NB4 (cell line): ENCODE measurements at regions not wholly inside any gene's neighbourhood (a gene's known extent, or its start where the extent isn't known, plus 50 kb on each side); places are given as distances from the start of the nearest gene placed in this dataset.

Experiments used
- POLR2A ChIP-seq: IDR thresholded peaks from 2 replicates; pipeline ENCODE4 v1.6.1; 2011; ENCODE audit warnings: mild to moderate bottlenecking; ENCODE audit not compliant: insufficient read length; ENCODE audit errors: extremely low read depth
- TF ChIP-seq, protein P1 (sequence below): IDR thresholded peaks from one replicate; pipeline ENCODE4 v1.5.1; 2012; ENCODE audit warnings: low read depth, low read length
- TF ChIP-seq, protein P2 (sequence below): IDR thresholded peaks from 2 replicates; pipeline ENCODE4 v1.6.1; 2011; ENCODE audit warnings: low read depth, low read length

DNA sequence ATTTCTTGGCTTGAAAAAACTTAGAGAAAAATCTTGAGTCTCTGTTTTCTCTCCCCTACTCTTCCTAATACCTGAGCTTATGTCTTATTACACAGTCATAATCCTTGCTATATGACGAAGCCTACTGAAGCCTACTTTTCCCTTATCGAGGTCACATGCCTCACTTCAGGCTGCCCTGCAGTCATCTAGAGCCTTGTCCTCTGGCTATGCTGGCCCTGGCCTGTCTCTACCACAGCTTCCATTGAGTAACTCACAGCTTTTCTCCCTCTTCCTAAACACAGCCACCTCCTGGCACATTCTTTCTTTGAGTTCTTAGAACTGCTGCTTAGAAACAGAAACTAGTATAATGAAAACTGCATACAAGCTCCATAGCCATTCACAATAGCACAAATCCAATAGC, 1698.3 kb downstream of the STIM2 start:
- TF ChIP-seq POLR2A = no peak
- TF ChIP-seq, protein P1, sequence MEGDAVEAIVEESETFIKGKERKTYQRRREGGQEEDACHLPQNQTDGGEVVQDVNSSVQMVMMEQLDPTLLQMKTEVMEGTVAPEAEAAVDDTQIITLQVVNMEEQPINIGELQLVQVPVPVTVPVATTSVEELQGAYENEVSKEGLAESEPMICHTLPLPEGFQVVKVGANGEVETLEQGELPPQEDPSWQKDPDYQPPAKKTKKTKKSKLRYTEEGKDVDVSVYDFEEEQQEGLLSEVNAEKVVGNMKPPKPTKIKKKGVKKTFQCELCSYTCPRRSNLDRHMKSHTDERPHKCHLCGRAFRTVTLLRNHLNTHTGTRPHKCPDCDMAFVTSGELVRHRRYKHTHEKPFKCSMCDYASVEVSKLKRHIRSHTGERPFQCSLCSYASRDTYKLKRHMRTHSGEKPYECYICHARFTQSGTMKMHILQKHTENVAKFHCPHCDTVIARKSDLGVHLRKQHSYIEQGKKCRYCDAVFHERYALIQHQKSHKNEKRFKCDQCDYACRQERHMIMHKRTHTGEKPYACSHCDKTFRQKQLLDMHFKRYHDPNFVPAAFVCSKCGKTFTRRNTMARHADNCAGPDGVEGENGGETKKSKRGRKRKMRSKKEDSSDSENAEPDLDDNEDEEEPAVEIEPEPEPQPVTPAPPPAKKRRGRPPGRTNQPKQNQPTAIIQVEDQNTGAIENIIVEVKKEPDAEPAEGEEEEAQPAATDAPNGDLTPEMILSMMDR = no peak
- TF ChIP-seq, protein P2, sequence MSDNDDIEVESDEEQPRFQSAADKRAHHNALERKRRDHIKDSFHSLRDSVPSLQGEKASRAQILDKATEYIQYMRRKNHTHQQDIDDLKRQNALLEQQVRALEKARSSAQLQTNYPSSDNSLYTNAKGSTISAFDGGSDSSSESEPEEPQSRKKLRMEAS = no peak
